GM12892 (cell line): ENCODE measurements at regions not wholly inside any gene's neighbourhood (a gene's known extent, or its start where the extent isn't known, plus 50 kb on each side); places are given as distances from the start of the nearest gene placed in this dataset.

Experiments
- DNase-seq: peaks from one replicate; pipeline ENCODE4 v3.0.0; 2011; ENCODE audit not compliant: insufficient read length
- FAIRE-seq: peaks from 2 replicates; lab custom pipeline; 2011; peaks lifted over from hg19 to GRCh38; lab: Jason Lieb, UNC
- POLR2A ChIP-seq: IDR thresholded peaks from 2 replicates; pipeline ENCODE4 v1.6.1; 2011; ENCODE audit warnings: low read depth, low read length, control low read depth
- POLR2AphosphoS5 ChIP-seq: IDR thresholded peaks from 2 replicates; pipeline ENCODE4 v1.6.1; 2011; ENCODE audit warnings: low read depth, low read length, control low read depth
- TAF1 ChIP-seq: IDR thresholded peaks from 2 replicates; pipeline ENCODE4 v1.6.1; 2011; ENCODE audit warnings: low read depth, mild to moderate bottlenecking, control low read depth, low read length, borderline replicate concordance

DNA sequence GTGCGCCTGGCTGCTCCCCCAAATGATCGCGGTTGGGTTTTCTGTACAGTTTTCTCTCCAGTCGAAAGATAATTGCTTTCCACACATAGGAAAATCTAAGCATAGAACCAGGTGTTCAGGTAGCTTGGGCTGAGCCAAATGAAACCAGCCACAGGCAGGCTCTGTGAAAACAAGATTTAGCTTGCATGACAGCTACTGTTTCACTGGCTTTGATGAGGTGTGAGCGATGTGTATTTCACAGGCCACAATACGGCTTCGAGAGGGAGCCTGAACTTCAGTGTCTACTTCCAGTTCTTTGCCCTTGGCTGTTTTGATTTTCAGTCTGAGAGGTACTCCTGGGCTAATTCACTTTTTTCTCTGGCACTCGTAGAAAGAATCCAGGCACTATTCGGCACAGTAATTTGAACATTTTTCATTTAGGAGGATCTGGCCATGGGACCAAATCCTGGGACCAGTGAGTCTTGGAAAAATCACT, 110.5 kb downstream of the JCAD start:
- DNase-seq (no peak), FAIRE-seq (no peak)
- TF ChIP-seq TAF1: no peak
- no peak for TF ChIP-seq POLR2AphosphoS5
- TF ChIP-seq POLR2A: no peak

DNA sequence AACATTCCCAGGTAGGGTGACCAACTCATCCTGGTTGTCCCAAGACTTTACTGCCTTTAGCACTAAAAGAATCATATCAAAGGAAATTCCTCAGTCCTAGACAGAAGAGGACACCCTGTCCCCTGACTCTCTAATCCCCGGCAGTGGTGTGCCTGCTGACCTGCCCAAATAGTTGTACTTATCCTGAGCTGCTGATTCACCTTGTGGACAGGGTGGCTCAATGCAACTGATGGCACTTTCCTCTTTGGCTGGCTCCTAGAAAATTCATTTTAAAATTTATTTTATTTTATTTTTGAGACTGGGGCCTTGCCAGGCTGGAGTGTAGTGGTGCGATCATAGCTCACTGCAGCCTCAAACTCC, 111.7 kb downstream of the JCAD start:
- FAIRE-seq (no peak), DNase-seq (no peak)
- TF ChIP-seq POLR2AphosphoS5 (no peak), TAF1 (no peak), POLR2A (no peak)

DNA sequence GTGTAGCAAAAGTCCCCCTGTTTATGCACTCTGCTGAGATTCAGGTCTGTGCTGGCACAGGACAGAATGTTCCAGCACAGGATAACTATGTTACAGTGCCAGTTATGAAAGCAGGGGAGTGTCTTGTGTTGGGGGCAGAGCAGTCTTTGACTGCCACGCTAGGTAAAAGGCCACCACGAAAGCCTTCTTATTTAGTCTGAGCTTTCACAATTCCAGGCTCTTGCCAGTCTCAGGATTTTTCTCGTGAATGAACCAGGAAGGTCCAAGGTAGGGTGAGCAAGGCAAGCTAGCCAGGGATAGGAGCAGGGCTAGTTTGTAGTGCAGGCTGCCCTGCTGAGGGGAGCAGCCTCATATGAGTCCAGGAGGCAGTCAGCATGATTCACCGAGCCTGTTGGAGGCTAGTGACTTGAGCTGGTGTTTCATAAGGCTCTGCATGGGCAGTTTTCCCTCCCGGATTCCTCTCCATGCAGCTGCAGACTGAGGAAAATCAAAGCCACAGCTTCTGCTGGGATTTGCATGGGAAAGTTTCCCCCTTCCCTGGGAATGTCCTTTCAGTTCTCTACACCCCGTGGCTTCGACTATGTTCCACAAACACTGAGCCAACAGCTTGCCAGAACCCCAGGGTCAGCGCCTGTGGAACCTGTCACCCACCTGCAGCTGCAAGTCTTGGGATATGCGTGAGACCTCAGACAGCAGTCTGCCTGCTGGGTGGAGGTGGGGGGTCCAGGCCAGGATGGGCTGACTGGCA, 112.3 kb downstream of the JCAD start:
- DNase-seq (no peak), FAIRE-seq (no peak)
- TF ChIP-seq POLR2A (no peak), TAF1 (no peak), POLR2AphosphoS5 (no peak)

DNA sequence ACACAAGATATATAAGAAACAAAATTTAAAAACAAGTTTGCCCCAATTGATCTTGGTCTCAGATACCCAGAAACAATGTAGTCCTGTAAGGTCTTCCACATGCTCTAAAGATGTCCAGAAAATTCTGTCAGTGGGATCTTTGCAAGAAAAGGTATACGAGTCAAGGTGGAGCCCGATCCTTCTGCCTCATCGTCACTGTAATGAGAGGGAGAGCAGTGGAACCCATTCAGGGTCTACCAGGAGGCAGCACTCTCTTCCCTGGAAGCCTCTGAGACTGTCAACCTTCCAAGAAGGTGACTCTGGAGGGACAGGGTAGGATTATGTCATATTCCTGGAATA, 112.8 kb downstream of the JCAD start:
- DNase-seq (no peak), FAIRE-seq (no peak)
- TF ChIP-seq TAF1 (no peak), POLR2A (no peak), POLR2AphosphoS5 (no peak)

DNA sequence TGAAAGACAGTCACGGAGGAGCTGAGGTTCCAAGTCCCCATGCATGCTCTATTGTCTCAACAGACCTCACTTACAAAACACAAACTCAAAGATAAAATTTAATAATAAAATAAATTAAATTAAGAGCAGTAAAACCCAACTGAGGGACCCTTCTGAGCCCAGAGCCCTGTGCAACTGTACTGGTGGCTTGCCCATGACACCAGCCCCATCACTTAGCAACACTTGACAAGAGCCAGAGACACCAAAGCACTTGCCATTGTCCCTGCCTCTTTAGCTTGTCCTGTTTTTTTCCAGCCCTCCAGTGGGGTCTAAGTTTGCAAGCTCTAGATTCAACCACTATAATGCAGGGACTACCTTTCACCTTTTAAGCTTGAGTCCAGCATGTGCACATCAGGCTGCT, 117.9 kb downstream of the JCAD start:
- no peak for FAIRE-seq
- DNase-seq: no peak
- TF ChIP-seq POLR2A (no peak), TAF1 (no peak), POLR2AphosphoS5 (no peak)

DNA sequence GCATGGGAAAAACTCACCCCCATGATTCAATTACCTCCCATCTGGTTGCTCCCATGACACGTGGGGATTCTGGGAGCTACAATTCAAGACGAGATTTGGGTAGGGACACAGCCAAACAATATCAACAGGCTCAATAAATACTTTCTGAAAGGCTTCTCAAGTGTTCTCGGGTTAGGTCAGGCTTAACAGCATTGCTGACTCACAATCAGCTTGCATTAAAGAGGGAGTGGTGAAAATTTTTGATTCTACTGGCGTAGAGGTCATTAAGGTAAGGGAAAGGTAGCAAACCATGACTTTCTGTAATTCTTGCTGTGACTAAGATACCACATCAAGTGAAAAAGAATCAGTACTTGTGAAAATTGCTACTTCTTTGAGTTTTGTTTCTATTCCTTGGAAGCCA, 126.4 kb downstream of the JCAD start:
- TF ChIP-seq POLR2AphosphoS5 (no peak), POLR2A (no peak), TAF1 (no peak)
- FAIRE-seq: no peak

DNA sequence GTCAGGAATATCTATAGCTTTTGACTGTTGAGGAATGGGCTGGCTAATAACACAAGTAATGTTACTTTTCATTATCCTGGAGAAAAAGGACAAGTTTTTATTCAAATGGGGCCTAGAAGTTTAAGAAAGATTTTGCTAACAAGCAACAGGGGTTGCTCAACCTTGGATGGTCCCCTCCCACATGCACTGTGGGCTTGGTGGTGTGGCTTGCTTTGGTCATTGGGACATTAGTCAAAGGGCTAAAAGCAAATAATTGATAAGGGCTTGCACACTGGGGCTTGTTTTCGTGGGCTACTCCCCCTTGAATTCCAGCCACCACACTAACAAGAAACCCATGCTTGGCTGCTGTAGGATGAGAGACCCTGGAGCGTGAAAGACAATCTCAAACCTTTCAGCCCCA, 127.6 kb downstream of the JCAD start:
- FAIRE-seq: no peak
- DNase-seq: no peak
- no peak for TF ChIP-seq POLR2AphosphoS5
- no peak for TF ChIP-seq TAF1
- TF ChIP-seq POLR2A: no peak

More for the DNA sequence above, 126.4 kb downstream of the JCAD start:
- no peak for DNase-seq

DNA sequence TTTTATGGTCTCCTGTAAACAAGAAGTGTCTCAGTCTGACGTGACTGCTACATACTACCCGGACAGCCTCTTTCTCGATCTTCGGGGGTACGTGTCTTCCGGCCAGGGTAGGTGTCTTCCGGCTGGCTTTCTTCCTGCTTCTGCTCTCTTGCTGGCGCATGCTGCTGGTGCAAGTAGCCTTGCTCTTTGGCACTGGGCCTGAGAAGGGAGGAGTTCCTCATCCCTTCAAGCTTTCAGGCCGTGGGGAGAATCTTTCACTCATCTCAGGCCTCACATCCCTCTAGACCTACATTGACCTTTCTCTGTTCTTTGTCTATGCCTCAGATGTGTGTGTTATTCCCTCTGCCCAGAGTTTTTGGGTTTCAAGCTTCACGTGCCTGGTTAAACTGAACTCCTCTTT, 130.4 kb downstream of the JCAD start:
- no peak for DNase-seq
- no peak for TF ChIP-seq POLR2AphosphoS5
- no peak for TF ChIP-seq TAF1
- TF ChIP-seq POLR2A: no peak
- FAIRE-seq: no peak

DNA sequence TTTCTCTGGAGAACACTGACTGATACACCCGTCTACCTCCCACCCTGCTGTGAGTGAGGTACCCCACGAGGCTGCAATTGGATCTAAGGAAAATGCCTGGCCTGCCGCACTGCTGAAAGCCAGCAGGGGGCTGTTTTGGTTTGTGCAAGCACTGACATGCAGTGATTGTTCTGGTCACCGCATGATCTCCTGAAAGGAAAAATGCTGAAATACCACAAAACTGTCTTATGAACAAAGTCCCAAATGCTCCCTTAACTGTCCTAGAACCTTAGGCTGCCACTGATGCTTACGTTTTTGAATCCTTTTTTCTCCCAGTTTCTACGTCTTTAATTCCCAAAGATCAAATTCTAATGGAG, 132.7 kb downstream of the JCAD start:
- TF ChIP-seq TAF1 (no peak), POLR2AphosphoS5 (no peak), POLR2A (no peak)
- DNase-seq (no peak), FAIRE-seq (no peak)

DNA sequence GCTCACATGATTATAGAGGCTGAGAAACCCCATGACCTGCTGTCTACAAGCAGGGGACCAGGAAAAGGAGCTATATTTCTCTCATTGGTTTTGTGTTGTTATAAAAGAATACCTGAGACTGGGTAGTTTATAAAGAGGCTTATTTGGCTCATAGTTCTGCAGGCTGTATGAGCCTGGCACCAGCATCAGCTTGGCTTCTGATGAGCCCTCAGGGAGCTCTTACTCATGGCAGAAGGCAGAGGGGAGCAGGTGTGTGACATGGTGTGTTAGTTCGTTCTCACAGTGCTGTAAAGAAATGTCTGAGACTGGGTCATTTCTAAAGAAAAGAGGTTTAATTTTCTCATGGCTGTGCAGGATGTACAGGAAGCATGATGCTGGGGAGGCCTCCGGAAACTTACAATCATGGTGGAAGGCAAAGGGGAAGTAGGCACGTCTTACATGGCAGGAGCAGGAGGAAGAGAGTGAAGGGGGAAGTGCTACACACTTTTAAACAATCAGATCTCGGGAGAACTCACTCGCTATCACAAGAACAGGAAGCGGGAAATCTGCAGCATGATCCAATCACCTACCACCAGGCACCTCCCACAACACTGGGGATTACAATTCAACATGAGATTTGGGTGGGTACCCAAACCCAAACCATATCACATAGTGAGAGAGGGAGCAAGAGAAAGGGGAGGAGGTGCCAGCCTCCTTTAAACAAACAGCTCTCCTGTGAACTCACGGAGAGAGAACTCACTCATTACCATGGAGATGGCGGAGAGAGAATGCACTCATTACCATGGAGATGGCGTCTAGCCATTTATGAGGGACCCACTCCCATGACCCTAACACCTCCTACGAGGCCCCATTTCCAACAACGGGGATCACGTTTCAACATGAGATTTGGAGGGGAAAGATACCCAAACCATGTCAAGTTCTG, 133.4 kb downstream of the JCAD start:
- no peak for TF ChIP-seq POLR2AphosphoS5
- no peak for TF ChIP-seq POLR2A
- TF ChIP-seq TAF1: no peak
- FAIRE-seq (no peak), DNase-seq (no peak)

DNA sequence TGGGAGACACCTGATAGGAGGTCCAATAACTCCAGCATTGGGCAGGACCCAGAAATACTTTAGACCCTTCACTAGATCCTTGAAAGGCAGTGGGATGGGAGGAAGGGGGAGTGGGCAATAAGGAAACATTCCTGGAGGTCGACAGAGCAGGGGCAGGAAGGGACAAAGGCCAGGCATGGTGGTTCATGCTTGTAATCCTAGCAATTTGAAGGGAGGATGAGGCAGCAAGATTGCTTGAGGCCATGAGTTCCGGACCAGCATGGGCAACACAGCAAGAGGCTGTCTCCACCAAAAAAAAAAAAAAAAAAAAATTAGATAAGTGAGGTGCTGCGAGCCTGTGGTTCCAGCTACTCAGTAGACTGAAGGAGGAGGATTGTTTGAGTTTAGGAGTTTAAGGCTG, 134.9 kb downstream of the JCAD start:
- DNase-seq (no peak), FAIRE-seq (no peak)
- TF ChIP-seq TAF1 (no peak), POLR2AphosphoS5 (no peak), POLR2A (no peak)

DNA sequence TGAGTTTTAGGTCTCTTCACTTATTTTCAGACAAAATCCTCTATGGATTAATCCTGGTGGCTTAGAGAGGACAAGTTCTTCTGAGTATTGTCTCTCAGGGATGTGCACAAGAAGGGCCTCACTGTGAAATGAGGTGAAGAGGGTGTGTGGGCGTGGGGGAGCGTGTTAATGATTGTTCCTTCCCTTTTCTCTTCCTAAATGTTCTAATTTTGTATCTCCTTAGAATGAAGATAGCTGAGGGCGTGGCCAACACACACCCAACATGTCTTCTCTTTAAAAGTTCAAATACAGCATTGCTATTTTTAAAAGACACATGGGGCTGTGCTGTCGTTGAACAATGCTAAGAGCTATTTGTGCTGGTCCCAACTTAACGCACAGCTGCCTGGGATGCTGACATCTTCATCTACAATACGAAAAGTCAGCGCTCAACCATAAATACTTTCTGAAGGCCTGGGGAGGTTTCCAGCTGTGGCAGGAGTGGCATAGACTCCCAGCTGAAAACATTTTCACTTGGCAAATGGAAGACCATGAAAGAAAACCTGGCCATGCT, 135.9 kb downstream of the JCAD start:
- no peak for FAIRE-seq
- no peak for TF ChIP-seq POLR2AphosphoS5
- TF ChIP-seq POLR2A: no peak
- no peak for TF ChIP-seq TAF1

More for the DNA sequence above, 135.9 kb downstream of the JCAD start:
- no peak for DNase-seq
